GDM1 (cell line): ENCODE measurements at regions not wholly inside any gene's neighbourhood (a gene's known extent, or its start where the extent isn't known, plus 50 kb on each side); places are given as distances from the start of the nearest gene placed in this dataset.

Experiments used
- DNase-seq: peaks from one replicate; lab custom pipeline; 2025; lab: John Stamatoyannopoulos, UW

DNA sequence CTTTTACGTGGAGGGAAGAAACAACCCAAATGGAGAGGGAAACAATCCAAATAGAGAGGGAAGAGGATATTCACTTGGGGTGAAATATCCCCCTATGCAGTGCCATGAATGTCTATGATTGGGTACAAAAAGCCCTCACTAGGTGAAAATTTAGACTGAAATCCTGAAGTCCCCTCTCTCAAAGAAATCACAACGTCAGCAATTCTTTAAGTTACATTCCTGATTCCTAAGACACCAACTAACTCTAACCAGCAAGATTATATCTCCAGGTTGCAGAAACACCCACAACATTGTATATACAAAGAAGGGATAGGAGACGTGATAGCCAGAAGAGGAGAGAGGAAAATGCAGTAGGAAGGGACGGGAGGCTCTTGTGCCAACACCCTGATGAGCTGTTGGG is 374.3 kb downstream of the DCAF12L2 start:
- DNase-seq, result no peak

DNA sequence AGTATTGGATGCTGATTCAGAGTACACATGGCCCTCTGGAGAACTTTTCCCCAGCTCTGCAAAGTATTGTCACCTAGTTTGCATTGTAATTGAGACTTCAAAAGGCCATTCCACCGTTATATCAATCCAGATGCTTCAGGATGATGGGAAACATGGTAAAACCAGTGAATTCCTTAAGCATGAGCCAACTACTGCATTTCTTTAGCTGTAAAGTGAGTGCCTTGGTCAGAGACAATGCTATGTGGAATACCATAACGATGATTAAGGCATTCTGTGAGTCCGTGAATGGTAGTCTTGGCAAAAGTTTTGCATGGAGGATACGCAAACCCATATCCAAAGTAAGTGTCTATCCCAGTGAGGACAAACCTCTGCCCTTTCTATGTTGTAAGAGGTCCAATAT is 355.2 kb downstream of the DCAF12L2 start:
- DNase-seq, result no peak

DNA sequence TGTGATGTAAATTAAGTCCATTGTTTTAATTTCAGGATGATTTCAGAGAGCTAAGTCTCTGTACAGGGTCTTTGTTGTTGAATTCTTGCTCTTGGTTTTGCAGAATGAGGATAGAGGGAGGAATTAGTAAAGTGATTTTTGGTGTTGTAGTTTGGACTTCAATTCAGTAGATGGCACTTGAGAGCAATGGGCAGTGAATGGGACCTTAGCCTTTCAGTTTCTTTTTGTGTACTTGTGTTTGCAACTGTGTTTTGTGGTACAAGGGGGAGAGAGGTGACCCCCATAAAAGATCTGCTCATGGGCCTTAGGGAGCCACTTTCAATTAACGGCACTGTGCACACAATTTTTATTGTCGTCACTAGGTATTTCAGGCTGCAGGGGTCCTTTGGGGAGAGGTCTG is 340.0 kb downstream of the DCAF12L2 start:
- no peak for DNase-seq

DNA sequence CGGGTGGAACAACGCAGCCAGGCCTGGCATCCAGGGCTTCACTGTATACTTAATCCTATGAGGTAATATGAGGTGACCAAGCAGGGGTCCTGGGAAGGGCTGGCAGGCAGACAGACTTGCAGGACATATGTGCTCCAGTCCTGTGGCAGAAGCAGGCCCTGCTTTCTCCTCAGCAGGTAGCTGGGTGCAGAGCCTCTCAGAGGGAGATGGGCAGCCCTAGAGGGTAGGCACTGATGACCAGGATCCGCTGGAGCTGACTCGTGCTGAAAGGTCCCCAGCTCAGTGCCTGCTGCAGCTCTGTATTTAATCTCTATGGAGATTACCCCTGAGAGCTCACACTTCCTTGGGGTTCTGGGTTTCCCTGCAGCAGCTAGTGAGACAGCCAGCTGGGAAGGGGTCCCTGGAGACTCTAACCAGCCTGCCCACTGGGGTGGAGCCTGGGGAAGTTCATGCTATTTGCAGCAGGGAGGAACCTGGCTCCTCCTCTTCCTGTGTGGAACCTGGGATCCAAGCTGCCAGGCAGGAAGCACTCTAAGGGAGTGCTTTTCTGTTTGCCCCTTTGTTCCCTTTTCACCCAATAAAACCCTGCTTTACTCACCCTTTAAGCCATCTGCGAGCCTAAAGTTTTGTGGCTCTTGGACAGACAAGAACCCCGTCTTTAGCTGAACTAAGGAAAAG is 339.2 kb downstream of the DCAF12L2 start:
- no peak for DNase-seq

DNA sequence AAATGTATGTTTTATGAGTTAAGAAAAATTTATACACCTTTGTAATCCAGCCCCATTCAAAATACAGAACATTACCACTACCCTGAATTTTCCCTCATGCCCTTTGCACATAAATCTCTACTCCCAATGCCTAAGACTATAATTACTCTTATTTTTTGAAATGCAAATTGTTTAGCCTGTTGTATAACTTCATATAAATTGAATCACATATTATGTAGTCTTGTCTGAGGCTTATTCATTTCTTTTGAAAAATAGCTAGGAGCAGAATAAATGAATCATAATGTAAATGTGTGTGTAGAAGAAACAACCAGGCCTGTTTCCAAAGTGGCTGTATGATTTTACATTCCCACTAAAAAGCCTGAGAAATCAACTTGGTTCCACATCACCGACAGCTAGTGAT is 319.8 kb downstream of the DCAF12L2 start:
- no peak for DNase-seq

DNA sequence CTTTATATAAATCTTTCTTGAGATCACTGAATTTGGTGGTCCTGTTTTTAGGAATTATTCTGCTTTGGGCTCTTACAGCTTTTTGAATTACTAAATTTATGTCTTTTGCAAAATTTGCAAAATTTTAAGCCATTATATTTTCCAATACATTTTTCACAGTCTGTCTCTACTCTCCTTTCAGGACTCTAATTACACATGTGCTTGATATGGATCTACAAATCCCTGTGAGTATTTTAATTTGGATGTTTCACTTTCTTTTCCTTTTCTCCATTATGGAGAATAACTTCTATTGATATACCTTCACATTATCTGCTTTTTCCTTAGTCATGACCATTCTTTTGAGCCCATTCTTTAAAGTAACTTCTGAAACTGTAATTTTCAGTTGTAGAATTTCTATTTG is 315.4 kb downstream of the DCAF12L2 start:
- DNase-seq, result no peak

DNA sequence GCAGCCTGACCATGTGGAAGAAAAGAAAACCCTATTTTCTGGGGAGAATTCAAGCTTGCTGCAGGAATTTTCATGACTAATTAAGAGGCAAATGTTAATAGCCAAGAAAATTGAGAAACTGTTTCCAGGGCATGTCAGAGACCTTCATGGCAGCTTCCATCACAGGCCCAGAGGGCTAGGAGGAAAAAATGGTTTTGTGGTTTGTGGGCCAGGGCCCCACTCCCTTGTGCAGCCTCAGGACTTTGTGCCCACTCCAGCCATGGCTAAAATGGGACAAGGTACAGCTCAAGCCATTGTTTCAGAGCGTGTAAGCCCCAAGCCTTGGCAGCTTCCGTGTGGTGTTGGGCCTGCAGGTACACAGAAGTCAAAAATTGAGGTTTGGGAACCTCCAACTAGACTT is 282.9 kb downstream of the DCAF12L2 start:
- no peak for DNase-seq

DNA sequence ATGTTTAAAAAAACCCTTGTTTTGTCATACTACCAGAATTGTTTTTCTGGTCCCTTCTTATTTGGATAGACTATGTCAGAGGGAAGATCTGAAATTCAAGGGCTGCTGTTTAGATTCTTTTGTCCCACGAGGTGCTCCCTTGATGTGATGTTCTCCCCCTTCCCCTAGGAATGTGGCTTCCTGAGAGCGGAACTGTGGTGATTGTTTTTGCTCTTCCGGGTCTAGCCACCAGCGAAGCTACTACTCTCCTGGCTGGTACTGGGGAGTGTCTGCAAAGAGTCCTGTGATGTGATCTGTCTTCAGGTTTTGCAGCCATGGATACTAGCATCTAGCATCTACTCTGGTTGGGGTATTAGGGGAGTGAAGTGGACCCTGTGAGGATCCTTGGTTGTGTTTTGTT is 271.1 kb downstream of the DCAF12L2 start:
- DNase-seq, result no peak

DNA sequence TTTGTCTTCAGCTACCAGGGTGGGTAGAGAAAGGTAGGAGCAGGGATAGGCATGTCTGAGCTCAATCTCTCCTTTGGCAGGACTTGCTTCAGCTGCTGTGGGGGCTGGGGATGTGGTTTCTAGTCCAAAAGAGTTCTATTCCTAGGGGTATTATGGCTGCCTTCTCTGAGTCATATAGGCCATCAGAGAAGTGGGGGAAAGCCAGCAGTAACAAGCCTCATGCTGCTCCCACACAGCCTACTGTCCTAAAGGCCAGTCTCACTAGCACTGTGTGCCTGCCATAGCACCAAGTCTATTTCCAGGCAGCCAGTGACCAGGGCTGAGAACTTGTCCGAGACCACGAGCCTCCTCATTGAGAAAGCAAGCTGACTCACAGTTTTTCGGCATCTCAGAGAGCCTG is 270.6 kb downstream of the DCAF12L2 start:
- no peak for DNase-seq

DNA sequence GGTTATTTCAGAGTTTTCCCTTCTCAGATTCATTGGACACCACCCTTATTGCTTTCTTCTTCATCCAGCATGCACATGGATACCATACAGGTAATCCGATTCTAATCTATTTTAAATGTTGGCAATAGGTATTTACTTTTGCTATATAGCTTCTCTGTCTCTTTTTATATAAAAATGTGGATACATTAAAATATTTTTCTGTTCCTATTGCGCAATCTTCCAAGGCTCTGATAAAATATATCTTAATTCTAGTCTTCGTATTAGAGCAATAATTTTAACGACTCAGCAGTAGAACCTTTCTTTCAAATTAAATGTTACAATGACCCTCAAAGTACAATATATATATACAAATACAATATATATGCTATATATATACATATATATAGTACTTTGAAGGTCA is 239.8 kb downstream of the DCAF12L2 start:
- no peak for DNase-seq

DNA sequence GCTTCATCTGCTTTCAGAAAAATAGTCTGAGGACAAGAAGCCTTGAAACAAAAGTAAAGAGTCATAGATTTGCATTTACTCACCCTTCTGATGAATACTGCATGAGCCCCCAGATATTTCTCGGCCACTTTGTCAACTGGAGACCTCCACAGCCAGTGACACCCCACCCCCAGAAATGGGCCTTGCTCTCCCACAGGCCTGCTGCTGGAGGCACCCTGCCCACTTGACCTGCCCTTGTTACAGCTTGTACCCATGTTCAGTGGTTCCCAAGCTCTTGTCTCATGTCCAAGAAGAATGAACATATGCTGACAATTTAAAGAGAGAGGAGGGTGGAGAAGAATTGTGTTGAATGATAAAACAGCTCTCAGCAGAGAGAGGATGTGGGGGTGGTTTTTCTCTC is 225.1 kb downstream of the DCAF12L2 start:
- no peak for DNase-seq

DNA sequence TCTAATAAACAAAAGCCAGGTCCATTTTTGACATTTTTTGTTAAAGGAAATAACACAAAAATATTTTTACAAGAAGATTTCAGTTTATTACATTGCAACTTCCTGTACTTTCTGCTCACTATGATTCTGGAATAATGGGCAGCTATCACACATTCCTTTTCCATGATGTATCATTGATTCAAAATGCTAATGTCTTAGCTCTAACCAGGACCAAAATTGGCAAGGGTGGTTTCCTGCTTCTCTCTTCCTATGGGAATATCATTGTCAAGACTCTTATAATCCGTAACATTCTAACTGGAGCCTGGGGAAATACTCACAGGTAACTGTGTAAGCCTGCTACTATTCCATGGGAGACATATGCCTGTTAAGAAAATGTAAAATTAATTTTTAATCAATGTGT is 218.6 kb downstream of the DCAF12L2 start:
- no peak for DNase-seq

DNA sequence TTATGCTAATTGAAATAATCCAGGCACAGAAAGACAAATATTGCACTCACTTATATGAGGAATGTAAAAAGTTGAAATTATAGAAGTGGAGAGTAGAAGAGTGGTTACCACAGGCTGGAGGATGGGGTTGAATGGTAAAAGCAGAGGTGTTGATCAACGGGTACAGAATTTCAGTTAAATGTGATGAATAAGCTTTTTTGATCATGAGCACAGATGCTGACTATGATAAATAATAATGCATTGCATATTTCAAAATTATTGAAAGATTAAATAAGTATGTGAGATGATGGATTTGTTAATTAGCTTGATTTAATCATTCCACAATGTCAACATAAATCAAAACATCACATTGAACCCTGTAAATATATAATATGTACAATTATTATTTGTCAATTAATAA is 213.1 kb downstream of the DCAF12L2 start:
- no peak for DNase-seq

DNA sequence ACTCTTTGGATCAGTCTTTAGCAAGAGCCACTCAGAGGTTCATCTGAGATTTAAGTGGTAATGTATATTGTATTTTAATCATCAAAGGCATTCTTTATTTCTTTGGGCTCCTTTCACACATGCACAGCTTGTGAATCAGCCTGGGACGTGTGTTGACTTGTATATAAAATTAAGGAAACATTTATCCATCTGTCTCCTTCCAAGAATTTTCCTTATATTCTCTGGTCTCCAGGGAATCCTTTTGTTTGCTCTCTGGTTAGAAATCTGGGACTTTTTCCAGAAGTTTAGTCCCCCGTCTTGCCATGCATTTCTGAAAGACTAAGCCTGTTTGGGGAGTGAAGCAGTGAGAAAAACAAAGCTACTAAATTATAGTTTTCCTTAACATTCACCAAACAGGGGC is 212.3 kb downstream of the DCAF12L2 start:
- no peak for DNase-seq

DNA sequence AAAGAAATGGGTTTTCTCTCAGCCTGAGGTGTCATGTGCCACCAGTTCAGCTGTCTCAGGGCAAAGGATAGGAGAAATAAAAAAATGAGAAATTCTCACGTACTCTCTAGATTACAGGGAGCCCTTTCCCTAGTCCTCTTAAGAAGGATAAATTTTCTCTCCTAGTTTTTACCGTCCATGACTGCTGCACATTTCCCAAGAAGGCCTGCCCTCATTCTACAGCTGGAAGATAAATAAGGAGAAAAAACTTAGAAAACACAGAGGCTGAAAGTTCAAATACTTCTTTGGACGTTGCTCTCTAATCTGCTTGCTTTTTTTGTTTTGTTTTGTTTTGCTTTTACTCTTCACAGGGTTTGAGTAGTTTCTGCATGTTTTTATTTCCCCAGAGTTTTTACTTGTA is 211.9 kb downstream of the DCAF12L2 start:
- no peak for DNase-seq

DNA sequence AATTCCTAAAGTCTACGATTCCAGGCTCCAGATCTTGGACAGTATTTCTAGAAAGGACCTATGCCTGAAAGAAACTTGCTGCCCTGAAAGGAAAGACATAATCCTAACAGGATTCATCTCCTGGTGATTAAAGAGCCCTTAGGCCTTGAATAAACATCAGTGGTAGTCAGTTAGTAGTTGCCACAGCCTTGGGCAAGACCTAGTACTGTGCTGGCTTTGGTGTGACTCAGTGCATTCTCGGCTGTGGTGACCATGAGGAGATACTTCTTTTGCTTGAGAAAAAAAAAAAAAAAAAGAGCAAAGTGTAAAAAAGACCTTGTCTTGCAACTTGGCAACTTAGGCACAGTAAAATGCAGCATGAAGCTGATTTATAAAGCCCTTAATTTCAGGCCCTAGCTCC is 188.2 kb downstream of the DCAF12L2 start:
- DNase-seq, result no peak

DNA sequence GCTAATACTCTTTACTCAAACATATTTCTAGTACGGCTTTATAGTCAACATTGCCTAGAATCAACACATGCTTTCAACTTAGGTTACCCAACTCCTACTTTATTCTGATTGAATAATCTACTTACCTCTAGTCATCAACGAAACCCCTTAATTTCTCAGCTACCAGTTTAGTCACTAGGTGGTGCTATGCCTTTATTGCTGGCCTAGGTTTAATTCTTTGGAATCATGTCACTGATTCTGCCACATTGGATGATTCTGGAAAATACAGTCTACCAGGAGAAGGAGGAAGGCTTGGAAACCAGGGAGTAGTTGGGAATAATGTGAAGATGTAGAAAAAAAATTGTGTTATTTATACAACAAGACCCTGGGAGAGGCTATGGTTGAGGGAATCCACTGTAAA is 167.7 kb downstream of the DCAF12L2 start:
- DNase-seq, result no peak

DNA sequence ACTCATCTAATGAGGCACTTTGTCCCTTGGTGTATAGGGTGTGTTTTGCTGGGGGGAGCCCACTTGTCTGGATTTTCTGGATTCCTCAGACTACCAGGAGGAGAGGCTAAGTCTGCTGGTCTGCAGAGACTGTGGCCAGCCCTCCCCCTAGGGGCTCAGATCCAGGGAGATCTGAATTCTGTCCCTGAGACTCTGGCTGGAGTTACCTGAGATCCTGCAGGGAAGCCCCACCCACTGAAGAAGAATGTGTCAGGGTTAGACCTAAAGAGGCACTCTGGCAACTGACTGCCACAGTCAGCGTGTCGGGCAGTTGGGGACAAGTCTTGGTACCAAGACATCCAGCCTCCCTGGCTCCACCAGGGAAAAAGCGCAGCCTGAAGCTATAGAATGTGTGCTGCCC is 138.9 kb downstream of the DCAF12L2 start:
- no peak for DNase-seq

DNA sequence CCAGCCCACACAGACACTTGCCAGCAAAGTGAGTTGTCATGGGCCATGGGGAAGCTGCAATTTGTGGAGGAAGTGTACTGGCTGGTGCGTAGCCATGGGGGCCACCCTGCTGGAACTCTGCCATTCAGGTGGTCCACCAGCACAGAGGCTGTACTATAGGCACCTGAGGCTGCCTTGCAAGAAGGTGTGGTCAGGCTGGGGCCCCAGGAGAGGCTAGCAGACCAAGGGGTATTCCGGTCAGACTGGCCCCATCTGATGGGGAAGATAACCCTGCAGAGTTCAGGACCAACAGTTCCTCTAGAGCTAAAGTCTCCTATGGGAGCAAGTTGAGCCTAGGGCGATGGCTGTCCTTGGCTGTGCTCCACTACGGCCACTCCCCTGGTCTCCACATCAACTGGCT is 136.1 kb downstream of the DCAF12L2 start:
- DNase-seq, result no peak

DNA sequence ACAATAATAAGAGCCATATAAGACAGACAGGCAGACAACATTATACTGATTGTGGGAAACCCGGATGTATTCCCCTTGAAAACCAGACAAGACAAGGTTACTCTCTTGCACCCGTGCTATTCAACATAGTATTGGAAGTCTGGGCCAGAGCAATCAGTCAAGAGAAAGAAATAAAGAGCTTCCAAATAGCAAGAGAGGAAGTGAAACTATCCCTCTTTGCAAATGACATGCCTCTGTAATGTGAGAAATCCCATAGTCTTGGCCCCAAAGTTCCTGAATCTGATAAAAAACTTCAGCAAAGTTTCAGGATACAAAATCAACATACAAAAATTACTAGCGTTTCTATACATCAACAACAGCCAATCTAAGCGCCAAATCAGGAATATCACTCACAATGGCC is 102.1 kb downstream of the DCAF12L2 start:
- no peak for DNase-seq

DNA sequence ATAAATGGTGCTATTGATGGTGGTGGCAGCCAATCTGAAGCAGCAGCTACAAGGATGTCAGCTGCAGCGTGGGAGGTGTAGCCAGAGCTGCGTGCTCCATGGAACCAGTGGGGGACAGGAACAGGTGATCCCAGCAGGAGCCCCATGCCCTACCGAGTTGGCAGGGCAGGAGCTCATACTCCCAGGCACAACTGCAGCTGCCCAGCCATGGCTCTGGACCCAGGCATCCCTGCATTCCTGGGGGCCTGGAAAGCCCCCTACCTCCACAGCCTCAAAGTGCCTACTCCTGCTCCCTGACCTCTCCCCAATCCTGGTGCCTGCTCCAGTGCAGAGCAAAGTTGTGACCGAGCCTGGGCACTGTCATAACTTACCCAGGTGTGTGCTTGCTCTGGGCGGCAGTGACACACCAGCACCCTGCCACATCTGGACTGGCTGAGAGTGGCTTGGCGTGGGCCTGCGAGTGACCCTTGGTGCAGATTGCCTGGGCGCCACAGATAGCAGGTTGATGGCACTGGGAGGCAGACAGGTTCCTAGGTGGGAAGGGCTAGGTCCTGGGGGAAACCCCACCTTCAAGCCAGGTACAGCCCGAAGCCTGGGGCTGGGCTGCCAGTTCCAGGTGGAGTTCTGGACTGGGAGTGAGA is 101.1 kb downstream of the DCAF12L2 start:
- no peak for DNase-seq

DNA sequence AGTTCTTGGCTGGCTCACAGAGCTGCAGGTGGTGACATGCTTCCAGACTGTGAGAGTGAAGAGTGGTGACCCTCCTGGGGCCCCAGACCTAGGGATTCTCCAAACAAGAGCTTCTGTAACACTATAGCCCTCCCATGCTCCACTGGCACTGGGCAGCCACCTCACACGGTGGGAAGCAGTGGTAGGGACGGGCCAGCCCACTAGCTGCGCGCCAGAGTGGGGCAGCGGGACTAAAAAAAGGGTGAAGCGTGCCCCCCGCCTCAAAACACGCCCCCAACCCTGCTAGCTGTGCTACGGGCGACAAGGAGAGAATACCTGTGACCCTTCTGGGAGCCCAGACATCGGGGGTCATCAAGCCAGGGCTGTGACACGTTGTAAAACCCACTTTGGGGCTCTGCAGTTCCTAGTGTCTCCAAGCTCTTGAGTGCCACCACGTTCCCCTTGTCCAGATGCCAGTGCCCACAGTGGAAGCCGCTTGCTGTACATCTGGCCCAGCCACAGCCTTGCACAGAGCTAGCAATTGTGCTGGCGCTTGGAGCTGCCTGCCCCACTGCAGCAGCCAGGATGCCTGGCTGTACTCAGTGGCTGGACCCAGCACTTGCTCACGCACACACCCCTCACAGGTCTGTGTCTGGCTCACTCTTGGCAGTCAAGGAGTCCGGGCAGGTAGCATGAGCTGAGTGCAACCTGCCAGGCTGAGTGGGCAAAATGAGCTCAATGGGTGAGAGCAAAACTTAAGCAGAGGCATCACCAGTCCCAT is 100.0 kb downstream of the DCAF12L2 start:
- no peak for DNase-seq
